Keratinocyte (primary cell): ENCODE measurements at regions not wholly inside any gene's neighbourhood (a gene's known extent, or its start where the extent isn't known, plus 50 kb on each side); places are given as distances from the start of the nearest gene placed in this dataset.

Experiments used
- DNase-seq: peaks from one replicate; pipeline ENCODE4 v3.0.0-alpha.2; 2011; ENCODE audit warnings: low read depth, missing footprints, low spot score
- FAIRE-seq: peaks from 2 replicates; lab custom pipeline; 2011; peaks lifted over from hg19 to GRCh38; lab: Jason Lieb, UNC
- H2AFZ ChIP-seq: 2 replicates; pipeline ENCODE4 v1.6.0; 2012; ENCODE audit warnings: low read length, control low read depth, inconsistent platforms; ENCODE audit not compliant: control insufficient read depth
- H3K27ac ChIP-seq: 2 replicates; pipeline ENCODE4 v1.5.1; 2011; ENCODE audit warnings: low read length; ENCODE audit not compliant: control insufficient read depth, insufficient read depth
- H3K27me3 ChIP-seq: 3 replicates; pipeline ENCODE4 v1.6.0; 2011; ENCODE audit warnings: low read length; ENCODE audit not compliant: control insufficient read depth, insufficient read depth; ENCODE audit errors: extremely low read depth
- H3K36me3 ChIP-seq, 2 experiments: 2 replicates in 1 of 2; 3 replicates in 1 of 2; pipeline ENCODE4 v1.5.1; 2011; ENCODE audit warnings: low read length in 2 of 2, mild to moderate bottlenecking in 1 of 2; ENCODE audit not compliant: control insufficient read depth in 2 of 2, insufficient read depth in 2 of 2; ENCODE audit errors: extremely low read depth in 1 of 2
- H3K4me1 ChIP-seq: 3 replicates; pipeline ENCODE4 v1.5.1; 2011; ENCODE audit warnings: low read length; ENCODE audit not compliant: control insufficient read depth, insufficient read depth; ENCODE audit errors: extremely low read depth
- H3K4me2 ChIP-seq: 3 replicates; pipeline ENCODE4 v1.6.0; 2011; ENCODE audit warnings: low read depth, low read length; ENCODE audit not compliant: control insufficient read depth, insufficient read depth; ENCODE audit errors: extremely low read depth
- H3K4me3 ChIP-seq, 3 experiments: fragments of 200-600 bp in 1 of 3; sonication (generic) in 1 of 3; 2 replicates in 2 of 3; 3 replicates in 1 of 3; pipeline ENCODE4 v1.5.1; 2011 to 2016; ENCODE audit warnings: low read length in 3 of 3, mild to moderate bottlenecking in 3 of 3, control low read depth in 2 of 3, inconsistent platforms in 1 of 3, low read depth in 1 of 3, mixed read lengths in 1 of 3, mixed run types in 1 of 3, moderate library complexity in 1 of 3; ENCODE audit not compliant: control insufficient read depth in 2 of 3, insufficient read depth in 2 of 3; ENCODE audit errors: extremely low read depth in 1 of 3
- H3K79me2 ChIP-seq: 2 replicates; pipeline ENCODE4 v1.6.0; 2012; ENCODE audit warnings: low read length; ENCODE audit not compliant: control insufficient read depth, insufficient read depth
- H3K9ac ChIP-seq: 3 replicates; pipeline ENCODE4 v1.6.0; 2011; ENCODE audit warnings: low read length; ENCODE audit not compliant: control insufficient read depth, insufficient read depth; ENCODE audit errors: extremely low read depth
- H3K9me1 ChIP-seq: 3 replicates; pipeline ENCODE4 v1.6.0; 2011; ENCODE audit warnings: low read length; ENCODE audit not compliant: control insufficient read depth, insufficient read depth; ENCODE audit errors: extremely low read depth
- H3K9me3 ChIP-seq: 2 replicates; pipeline ENCODE4 v1.5.1; 2012; ENCODE audit warnings: low read depth, low read length; ENCODE audit not compliant: control insufficient read depth
- H4K20me1 ChIP-seq: 3 replicates; pipeline ENCODE4 v1.6.0; 2011; ENCODE audit warnings: low read length; ENCODE audit not compliant: control insufficient read depth, insufficient read depth; ENCODE audit errors: extremely low read depth
- CTCF ChIP-seq, 3 experiments: IDR thresholded peaks in 1 of 3; conservative IDR thresholded peaks in 1 of 3; optimal IDR thresholded peaks in 1 of 3; 2 replicates in 2 of 3; 3 replicates in 1 of 3; pipeline versions ENCODE3 to v1.5.1; 2011; ENCODE audit warnings: low read length in 3 of 3, mild to moderate bottlenecking in 3 of 3, moderate library complexity in 2 of 3, control low read depth in 1 of 3, inconsistent platforms in 1 of 3; ENCODE audit not compliant: insufficient read depth in 2 of 3; ENCODE audit errors: extremely low read depth in 1 of 3
- EZH2 ChIP-seq: IDR thresholded peaks from one replicate; pipeline ENCODE4 v1.6.1; 2012; ENCODE audit warnings: inconsistent platforms, mild to moderate bottlenecking, low read length, moderate library complexity
- dilution Hi-C: fragments of 300-500 bp; cut with MboI; formaldehyde crosslinking; loops from one replicate; pipeline ENCODE4 v1.7.0; 2020; ENCODE audit warnings: low sequenced_read_pairs; ENCODE audit not compliant: extremely low pct_ligation_motif_present

GRCh38 chr5:109588281-109589035, 101.3 kb upstream of the MAN2A1 start:
- no peaks in the 10 kb centered on the region for H3K36me3 ChIP-seq
- H4K20me1 ChIP-seq: no peaks in the 10 kb centered on the region
- H3K27me3 ChIP-seq: no peaks in the 10 kb centered on the region
- H3K4me1 ChIP-seq: no peaks in the 10 kb centered on the region
- no peak overlapping the region for H3K4me2 ChIP-seq
- DNase-seq (no peak), FAIRE-seq (no peak)
- H3K9ac ChIP-seq: no peak overlapping the region
- dilution Hi-C loops: no loop called here
- no peaks in the 10 kb centered on the region for H3K9me3 ChIP-seq
- H3K27ac ChIP-seq: no peak overlapping the region
- H3K9me1 ChIP-seq: no peaks in the 10 kb centered on the region
- no peak overlapping the region for H2AFZ ChIP-seq
- no peak for TF ChIP-seq CTCF (optimal IDR thresholded peaks at IDR 0.05 in 1 of 3, IDR thresholded peaks at IDR 0.05 in 1 of 3, conservative IDR thresholded peaks at IDR 0.05 in 1 of 3; ENCODE audit: extremely low read depth in 1 of 3, insufficient read depth in 2 of 3, low read length in 3 of 3)
- no peak for TF ChIP-seq EZH2
- no peak overlapping the region for H3K4me3 ChIP-seq
- no peaks in the 10 kb centered on the region for H3K79me2 ChIP-seq

GRCh38 chr5:109584986-109585599, 104.6 kb upstream of the MAN2A1 start:
- dilution Hi-C loops: no loop called here
- TF ChIP-seq CTCF (optimal IDR thresholded peaks at IDR 0.05 in 1 of 3, IDR thresholded peaks at IDR 0.05 in 1 of 3, conservative IDR thresholded peaks at IDR 0.05 in 1 of 3; ENCODE audit: extremely low read depth in 1 of 3, insufficient read depth in 2 of 3, low read length in 3 of 3): no peak
- no peak for TF ChIP-seq EZH2
- Histone ChIP-seq H3K4me1 (no peaks in the 10 kb centered on the region), H4K20me1 (no peaks in the 10 kb centered on the region), H3K79me2 (no peaks in the 10 kb centered on the region), H3K4me2 (no peak overlapping the region), H3K27me3 (no peaks in the 10 kb centered on the region), H3K27ac (no peak overlapping the region), H2AFZ (no peak overlapping the region), H3K9ac (no peak overlapping the region), H3K36me3 (no peaks in the 10 kb centered on the region), H3K4me3 (no peak overlapping the region), H3K9me1 (no peaks in the 10 kb centered on the region), H3K9me3 (no peaks in the 10 kb centered on the region)
- FAIRE-seq (no peak), DNase-seq (no peak)
